A549 (cell line): ENCODE measurements at regions not wholly inside any gene's neighbourhood (a gene's known extent, or its start where the extent isn't known, plus 50 kb on each side); places are given as distances from the start of the nearest gene placed in this dataset.

Source experiments
- ATAC-seq, 2 experiments: fragments of 200-7000 bp in 1 of 2; fragments of >200 bp in 1 of 2; cut with Nextera tagmentation in 1 of 2; cut with Tn5 transposase in 1 of 2; 3 replicates each; pipeline versions ENCODE4 v1.8.0 to v1.9.1; 2018 to 2020; ENCODE audit warnings: mild to moderate bottlenecking in 1 of 2, moderate library complexity in 1 of 2
- CTCF ChIA-PET: fragments of 300-600 bp; sonication (Branson Sonifier 250); formaldehyde crosslinking; extraction: SDS; loops from one replicate; lab custom pipeline; 2021; ENCODE audit warnings: antibody characterized with exemption, inconsistent platforms; lab: Yijun Ruan, JAX
- POLR2A ChIA-PET: fragments of 350-600 bp; formaldehyde crosslinking; extraction: SDS; loops from one replicate; lab custom pipeline; 2021; ENCODE audit warnings: antibody characterized with exemption, inconsistent platforms; lab: Yijun Ruan, JAX
- DNase-seq, 2 experiments: peaks; one replicate each; pipeline versions ENCODE4 v3.0.0 to v3.0.0-alpha.2; 2011 to 2016; ENCODE audit warnings: low read depth in 1 of 2, low spot score in 1 of 2
- FAIRE-seq: peaks from 2 replicates; lab custom pipeline; 2011; peaks lifted over from hg19 to GRCh38; lab: Jason Lieb, UNC
- H3K27ac ChIP-seq, 2 experiments: fragments of >200 bp; sonication (Bioruptor Twin); formaldehyde crosslinking; 3 replicates each; pipeline ENCODE4 v1.5.1; 2016 to 2017
- H3K4me1 ChIP-seq: fragments of >200 bp; sonication (Bioruptor Twin); formaldehyde crosslinking; 3 replicates; pipeline ENCODE4 v1.6.1; 2016
- H3K4me2 ChIP-seq: fragments of >200 bp; sonication (Bioruptor Twin); formaldehyde crosslinking; 3 replicates; pipeline ENCODE4 v1.6.1; 2016
- H3K4me3 ChIP-seq: fragments of >200 bp; sonication (Bioruptor Twin); formaldehyde crosslinking; 3 replicates; pipeline ENCODE4 v1.5.1; 2016
- H3K9me3 ChIP-seq: fragments of >200 bp; sonication (Bioruptor Twin); formaldehyde crosslinking; 3 replicates; pipeline ENCODE4 v1.6.1; 2016
- CEBPB ChIP-seq, 2 experiments: fragments of >200 bp in 1 of 2; sonication (Bioruptor Twin) in 1 of 2; formaldehyde crosslinking in 1 of 2; IDR thresholded peaks; 2 replicates each; pipeline ENCODE4 v1.6.1; 2012 to 2016
- CHD4 ChIP-seq: fragments of 200-600 bp; sonication (generic); IDR thresholded peaks from 2 replicates; pipeline ENCODE4 v1.6.1; 2016; ENCODE audit warnings: antibody characterized with exemption, mild to moderate bottlenecking, borderline replicate concordance
- EP300 ChIP-seq, 2 experiments: fragments of >200 bp; sonication (Bioruptor Twin); formaldehyde crosslinking; IDR thresholded peaks; 2 replicates in 1 of 2; 3 replicates in 1 of 2; pipeline ENCODE4 v1.6.1; 2016 to 2017
- ESRRA ChIP-seq: fragments of 150-350 bp; IDR thresholded peaks from 2 replicates; pipeline ENCODE4 v1.6.1; 2014; ENCODE audit warnings: mild to moderate bottlenecking, low read length, borderline replicate concordance
- FOSL2 ChIP-seq, 2 experiments: fragments of 450-650 bp in 1 of 2; fragments of >200 bp in 1 of 2; sonication (Bioruptor Twin) in 1 of 2; formaldehyde crosslinking; IDR thresholded peaks; 2 replicates each; pipeline versions ENCODE4 v1.5.0 to v1.6.1; 2016 to 2020; ENCODE audit warnings: mild to moderate bottlenecking in 1 of 2, moderate library complexity in 1 of 2
- HES2 ChIP-seq: fragments of >200 bp; sonication (Bioruptor Twin); formaldehyde crosslinking; IDR thresholded peaks from 2 replicates; pipeline ENCODE4 v1.6.1; 2016
- HOXA7 ChIP-seq: fragments of 250-450 bp; sonication (Bioruptor Pico); IDR thresholded peaks from 2 replicates; pipeline ENCODE4 v1.5.0; 2020; ENCODE audit warnings: mild to moderate bottlenecking, moderate library complexity
- JUN ChIP-seq, 2 experiments: fragments of >200 bp; sonication (Bioruptor Twin); formaldehyde crosslinking; IDR thresholded peaks; 2 replicates in 1 of 2; 3 replicates in 1 of 2; pipeline ENCODE4 v1.6.1; 2016 to 2017
- KDM5A ChIP-seq: fragments of 200-600 bp; sonication (generic); IDR thresholded peaks from 2 replicates; pipeline ENCODE4 v1.6.1; 2016; ENCODE audit warnings: antibody characterized with exemption, mild to moderate bottlenecking
- MAZ ChIP-seq: fragments of 150-350 bp; IDR thresholded peaks from 2 replicates; pipeline ENCODE4 v1.6.1; 2014; ENCODE audit warnings: antibody characterized with exemption, low read depth, low read length, borderline replicate concordance
- NR3C1 ChIP-seq: fragments of >200 bp; sonication (Bioruptor Twin); formaldehyde crosslinking; IDR thresholded peaks from 3 replicates; pipeline ENCODE4 v1.6.1; 2017
- PHF8 ChIP-seq: fragments of 200-600 bp; sonication (generic); IDR thresholded peaks from 2 replicates; pipeline ENCODE4 v1.6.1; 2016; ENCODE audit warnings: low read depth, mild to moderate bottlenecking, antibody characterized with exemption, moderate library complexity, borderline replicate concordance
- RAD21 ChIP-seq, 2 experiments: fragments of >200 bp in 1 of 2; sonication (Bioruptor Twin) in 1 of 2; formaldehyde crosslinking in 1 of 2; IDR thresholded peaks in 1 of 2; conservative IDR thresholded peaks in 1 of 2; 2 replicates in 1 of 2; 3 replicates in 1 of 2; pipeline ENCODE4 v1.6.1; 2012 to 2018; ENCODE audit warnings: inconsistent platforms in 1 of 2
- RCOR1 ChIP-seq: fragments of 150-350 bp; IDR thresholded peaks from 2 replicates; pipeline ENCODE4 v1.6.1; 2014; ENCODE audit warnings: antibody characterized with exemption, low read length, low read depth
- RNF2 ChIP-seq: fragments of 200-600 bp; sonication (generic); IDR thresholded peaks from 2 replicates; pipeline ENCODE4 v1.6.1; 2016; ENCODE audit warnings: low read depth, mild to moderate bottlenecking, antibody characterized with exemption, moderate library complexity, borderline replicate concordance
- TP53 ChIP-seq: fragments of 250-450 bp; sonication (Bioruptor Pico); IDR thresholded peaks from 2 replicates; pipeline ENCODE4 v1.5.0; 2021; ENCODE audit warnings: mild to moderate bottlenecking, moderate library complexity
- USF2 ChIP-seq: fragments of 450-650 bp; IDR thresholded peaks from 2 replicates; pipeline ENCODE4 v1.6.1; 2014; ENCODE audit warnings: antibody characterized with exemption
- ZC3H11A ChIP-seq: fragments of 450-650 bp; IDR thresholded peaks from 2 replicates; pipeline ENCODE4 v1.6.1; 2014; ENCODE audit warnings: antibody characterized with exemption, mild to moderate bottlenecking
- ZFP36 ChIP-seq: fragments of 450-650 bp; IDR thresholded peaks from 2 replicates; pipeline ENCODE4 v1.6.1; 2014; ENCODE audit warnings: borderline replicate concordance; ENCODE audit not compliant: partially characterized antibody
- WGBS: methylation state at CpG from one replicate; pipeline ENCODE4 v1.1.6; 2017; ENCODE audit errors: missing lambda C conversion rate; 5-methylcytosine and 5-hydroxymethylcytosine counted together
- TF ChIP-seq, protein P1 (sequence below): IDR thresholded peaks from 2 replicates; pipeline ENCODE4 v1.6.1; 2012; ENCODE audit warnings: low read depth, borderline replicate concordance
- TF ChIP-seq, protein P2 (sequence below): IDR thresholded peaks from 2 replicates; pipeline ENCODE4 v1.6.1; 2012

DNA sequence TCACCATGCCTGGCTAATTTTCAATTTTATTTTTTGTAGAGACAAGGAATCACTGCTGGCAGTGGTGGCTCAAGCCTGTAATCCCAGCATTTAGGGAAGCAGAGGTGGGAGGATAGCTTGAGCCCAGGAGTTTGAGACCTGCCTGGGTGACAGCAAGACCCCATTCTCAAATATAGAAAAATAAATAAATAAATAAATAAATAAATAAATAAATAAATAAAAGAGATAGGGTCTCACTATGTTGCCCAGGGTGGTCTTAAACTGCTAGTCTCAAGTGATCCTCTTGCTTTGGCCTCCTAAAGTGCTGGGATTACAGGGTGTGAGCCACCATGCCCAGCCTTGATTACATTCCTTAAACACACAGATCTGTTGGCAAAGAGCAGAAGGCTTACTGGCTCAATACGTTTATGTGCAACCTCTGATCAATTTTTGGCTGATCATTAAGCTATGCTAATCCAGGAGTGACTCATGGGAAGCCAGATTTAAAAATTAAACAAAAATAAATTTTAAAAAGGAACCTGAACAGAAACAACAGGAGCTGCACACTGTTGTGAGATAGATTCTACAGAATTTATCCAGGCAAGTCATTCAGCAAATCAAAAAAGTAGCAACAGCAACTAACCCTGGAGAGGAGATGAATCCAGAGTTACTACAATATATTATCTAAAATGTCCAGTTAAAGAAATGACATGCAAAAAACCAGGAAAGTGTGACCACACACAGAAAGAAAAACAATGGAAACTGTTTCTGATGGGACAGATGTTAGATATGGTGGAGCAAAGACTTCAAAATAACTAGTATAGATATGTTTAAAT, 79.4 kb downstream of the RPE65 start:
- ChIA-PET CTCF (interaction anchor here (0.9 kb wide), 1 partner anchor 13 kb away, joined by 5 read pairs; no protein-coding TSS in a partner anchor), POLR2A (no interaction called here)
- TF ChIP-seq JUN (IDR thresholded peaks at IDR 0.05) (no peak), ZC3H11A (peak; percentile 55)
- no peak for DNase-seq
- Histone ChIP-seq H3K4me3 (no peak overlapping the region), H3K4me1 (no peaks in the 10 kb centered on the region), H3K9me3 (no peaks in the 10 kb centered on the region), H3K4me2 (no peak overlapping the region), H3K27ac (no peak overlapping the region)
- FAIRE-seq: no peak
- 44% methylated on average over 1 of the region's 1 CpG for WGBS
- ATAC-seq: no peak

DNA sequence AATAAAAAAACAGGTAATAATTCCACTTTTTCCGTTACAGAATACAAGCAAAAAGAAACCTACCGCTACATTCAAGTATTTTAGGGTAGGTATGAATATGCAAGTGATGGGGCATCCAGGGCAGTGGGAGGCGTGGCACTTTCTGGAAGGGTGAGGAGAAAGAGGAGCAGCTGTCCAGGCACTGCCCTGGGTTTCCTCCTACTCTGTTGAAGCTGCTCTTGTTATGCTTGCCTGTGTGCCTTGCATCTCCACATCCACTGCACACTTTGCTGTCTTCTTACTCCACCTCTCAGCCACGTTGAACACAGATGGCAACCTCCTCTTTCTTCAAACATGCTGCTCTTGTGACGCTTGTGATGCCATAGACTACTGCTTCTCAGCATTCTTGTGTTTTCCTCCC, 83.2 kb downstream of the RPE65 start:
- no peak for TF ChIP-seq TP53 (CRISPR knock-in tag)
- TF ChIP-seq ESRRA: no peak
- no peak for TF ChIP-seq FOSL2 (IDR thresholded peaks at IDR 0.05)
- no peak for TF ChIP-seq FOSL2 (CRISPR knock-in tag; IDR thresholded peaks at IDR 0.05)
- TF ChIP-seq, protein P1, sequence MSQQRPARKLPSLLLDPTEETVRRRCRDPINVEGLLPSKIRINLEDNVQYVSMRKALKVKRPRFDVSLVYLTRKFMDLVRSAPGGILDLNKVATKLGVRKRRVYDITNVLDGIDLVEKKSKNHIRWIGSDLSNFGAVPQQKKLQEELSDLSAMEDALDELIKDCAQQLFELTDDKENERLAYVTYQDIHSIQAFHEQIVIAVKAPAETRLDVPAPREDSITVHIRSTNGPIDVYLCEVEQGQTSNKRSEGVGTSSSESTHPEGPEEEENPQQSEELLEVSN: no peak
- TF ChIP-seq PHF8: no peak
- TF ChIP-seq MAZ: no peak
- TF ChIP-seq HES2: no peak
- no peak for TF ChIP-seq CHD4
- CTCF ChIA-PET: no interaction called here
- H3K9me3 ChIP-seq: no peaks in the 10 kb centered on the region
- H3K4me1 ChIP-seq: no peaks in the 10 kb centered on the region
- DNase-seq (no peak), FAIRE-seq (no peak), ATAC-seq (no peak)
- 58% methylated on average over 5 of the region's 5 CpGs for WGBS
- no peak overlapping the region for H3K27ac ChIP-seq
- no peak overlapping the region for H3K4me3 ChIP-seq
- POLR2A ChIA-PET: no interaction called here
- no peak overlapping the region for H3K4me2 ChIP-seq

DNA sequence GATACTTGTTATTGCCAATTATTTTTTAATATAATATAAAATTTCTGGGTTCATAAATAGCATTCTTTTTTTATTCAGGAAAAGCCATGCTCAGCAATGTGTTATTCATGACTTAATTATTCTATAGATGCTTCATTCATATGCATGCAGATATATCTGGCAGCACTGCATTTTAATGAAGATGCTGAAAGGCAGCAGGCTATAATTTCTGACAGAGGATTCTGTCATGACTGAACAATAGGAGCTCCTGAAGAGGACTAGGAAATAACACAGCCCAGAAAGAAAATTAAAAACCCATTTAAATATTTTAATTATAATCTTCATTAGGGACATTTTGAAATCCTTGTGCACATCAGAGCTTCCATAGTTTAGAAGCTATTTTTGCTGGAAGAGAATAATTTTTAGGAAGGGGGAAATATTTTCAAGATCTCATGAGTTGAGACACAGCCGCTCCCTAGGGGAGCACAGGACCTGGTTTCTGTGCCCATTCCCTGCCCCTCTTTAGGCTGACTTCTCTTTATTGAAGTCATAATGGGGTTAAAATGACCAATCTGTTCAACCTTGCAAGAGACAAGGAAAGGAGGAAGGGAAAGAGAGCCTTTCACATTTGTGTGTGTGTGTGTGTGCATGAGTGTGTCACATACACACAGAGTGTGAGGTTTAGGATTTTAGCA, 83.9 kb downstream of the RPE65 start:
- TF ChIP-seq CEBPB (IDR thresholded peaks at IDR 0.05): no peak
- TF ChIP-seq HOXA7 (CRISPR knock-in tag): no peak
- no peak for TF ChIP-seq TP53 (CRISPR knock-in tag)
- TF ChIP-seq ZFP36: no peak
- TF ChIP-seq, protein P2, sequence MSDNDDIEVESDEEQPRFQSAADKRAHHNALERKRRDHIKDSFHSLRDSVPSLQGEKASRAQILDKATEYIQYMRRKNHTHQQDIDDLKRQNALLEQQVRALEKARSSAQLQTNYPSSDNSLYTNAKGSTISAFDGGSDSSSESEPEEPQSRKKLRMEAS: no peak
- TF ChIP-seq RAD21 (conservative IDR thresholded peaks at IDR 0.05 in 1 of 2, IDR thresholded peaks at IDR 0.05 in 1 of 2): no peak
- no peak for TF ChIP-seq RCOR1
- TF ChIP-seq EP300 (IDR thresholded peaks at IDR 0.05): no peak
- no peak for TF ChIP-seq KDM5A
- no peak for TF ChIP-seq USF2
- no peak for TF ChIP-seq NR3C1
- TF ChIP-seq RNF2: no peak
- no peak for TF ChIP-seq PHF8
- H3K4me1 ChIP-seq: no peaks in the 10 kb centered on the region
- no peak for DNase-seq
- ATAC-seq: no peak
- no peak overlapping the region for H3K4me2 ChIP-seq
- 95% methylated on average over 1 of the region's 1 CpG for WGBS
- CTCF ChIA-PET: no interaction called here
- H3K9me3 ChIP-seq: no peaks in the 10 kb centered on the region
- no peak overlapping the region for H3K27ac ChIP-seq
- FAIRE-seq: no peak
- no peak overlapping the region for H3K4me3 ChIP-seq
- POLR2A ChIA-PET: no interaction called here
